K562 (cell line): ENCODE measurements at regions not wholly inside any gene's neighbourhood (a gene's known extent, or its start where the extent isn't known, plus 50 kb on each side); places are given as distances from the start of the nearest gene placed in this dataset.

Experiments used
- ATAC-seq: fragments of 200-7000 bp; cut with Tn5 transposase; 3 replicates; pipeline ENCODE4 v1.9.1; 2020; ENCODE audit warnings: moderate library complexity
- BruUV-seq: library from RNA; stranded (reverse); fragments of 400-500 nt; replicated peaks from 2 replicates; lab custom pipeline; 2021; lab: Mats Ljungman, UMichigan
- CTCF ChIA-PET: fragments of 300-600 bp; formaldehyde crosslinking; extraction: SDS; loops from one replicate; lab custom pipeline; 2021; ENCODE audit warnings: low intra/inter-chr PET ratio; lab: Yijun Ruan, JAX
- POLR2A ChIA-PET: fragments of 300-600, 350-650 bp; sonication (Branson Sonifier 250); formaldehyde crosslinking; extraction: SDS; loops from one replicate; lab custom pipeline; 2021; ENCODE audit warnings: antibody characterized with exemption, inconsistent platforms; lab: Yijun Ruan, JAX
- DNase-seq, 4 experiments: peaks; one replicate each; pipeline versions ENCODE4 v3.0.0 to v3.0.0-alpha.2; 2011 to 2018; ENCODE audit warnings: low spot score in 3 of 4, mixed read lengths in 3 of 4; ENCODE audit errors: extremely low read depth in 1 of 4
- FAIRE-seq: peaks from 2 replicates; lab custom pipeline; 2011; peaks lifted over from hg19 to GRCh38; lab: Jason Lieb, UNC
- H2AFZ ChIP-seq: 2 replicates; pipeline ENCODE4 v1.6.0; 2011; ENCODE audit warnings: low read depth, low read length, control low read depth, inconsistent platforms
- H3K27ac ChIP-seq: fragments of 200-600 bp; 3 replicates; pipeline ENCODE4 v1.8.0; 2011; ENCODE audit warnings: low read depth, mild to moderate bottlenecking, control low read depth, inconsistent platforms, low read length, moderate library complexity, mixed read lengths; ENCODE audit errors: extremely low read depth
- H3K27me3 ChIP-seq, 2 experiments: fragments of 300-600 bp in 1 of 2; 2 replicates in 1 of 2; 3 replicates in 1 of 2; pipeline versions ENCODE4 v1.6.0 to v1.8.0; 2011; ENCODE audit warnings: inconsistent platforms in 2 of 2, low read length in 2 of 2, mild to moderate bottlenecking in 1 of 2, mixed read lengths in 1 of 2, moderate library complexity in 1 of 2; ENCODE audit not compliant: control insufficient read depth in 2 of 2, insufficient read depth in 2 of 2
- H3K36me3 ChIP-seq: fragments of 300-600 bp; 3 replicates; pipeline ENCODE4 v1.8.0; 2011; ENCODE audit warnings: mild to moderate bottlenecking, low read length, inconsistent platforms; ENCODE audit not compliant: control insufficient read depth, insufficient read depth
- H3K4me1 ChIP-seq, 2 experiments: fragments of 200-600 bp in 1 of 2; replicated peaks in 1 of 2; 2 replicates in 1 of 2; 3 replicates in 1 of 2; pipeline versions ENCODE4 v1.5.1 to v1.8.0; 2011; ENCODE audit warnings: inconsistent platforms in 2 of 2, low read length in 2 of 2, mild to moderate bottlenecking in 1 of 2, mixed read lengths in 1 of 2, moderate library complexity in 1 of 2; ENCODE audit not compliant: control insufficient read depth in 2 of 2, insufficient read depth in 2 of 2
- H3K4me2 ChIP-seq: 2 replicates; pipeline ENCODE4 v1.6.1; 2011; ENCODE audit warnings: low read length, control low read depth, inconsistent platforms, mixed read lengths; ENCODE audit not compliant: insufficient read depth
- H3K4me3 ChIP-seq: fragments of 200-600 bp; sonication (generic), shearing (Covaris generic); 2 replicates; pipeline ENCODE4 v1.5.1; 2016; ENCODE audit warnings: control low read depth, inconsistent platforms
- H3K79me2 ChIP-seq: fragments of 200-600 bp; 3 replicates; pipeline ENCODE4 v1.8.0; 2011; ENCODE audit warnings: low read length, inconsistent platforms; ENCODE audit not compliant: control insufficient read depth, insufficient read depth
- H3K9ac ChIP-seq, 2 experiments: 2 replicates each; pipeline versions ENCODE4 v1.6.0 to v1.6.1; 2011; ENCODE audit warnings: low read depth in 2 of 2, low read length in 2 of 2, control low read depth in 1 of 2, inconsistent platforms in 1 of 2, mild to moderate bottlenecking in 1 of 2, mixed read lengths in 1 of 2; ENCODE audit not compliant: insufficient read depth in 1 of 2
- H3K9me1 ChIP-seq: one replicate; pipeline ENCODE4 v1.6.0; 2011; ENCODE audit warnings: inconsistent platforms, mild to moderate bottlenecking, low read length, moderate library complexity; ENCODE audit not compliant: control insufficient read depth, insufficient read depth
- H3K9me3 ChIP-seq: replicated peaks from 2 replicates; pipeline ENCODE4 v1.5.1; 2011; ENCODE audit warnings: low read depth, low read length, inconsistent platforms; ENCODE audit not compliant: control insufficient read depth, insufficient read depth
- H4K20me1 ChIP-seq: replicated peaks from 2 replicates; pipeline ENCODE4 v1.6.1; 2011; ENCODE audit warnings: low read length, inconsistent platforms, mixed read lengths; ENCODE audit not compliant: control insufficient read depth, insufficient read depth
- CC2D1A ChIP-seq: fragments of 450-650 bp; IDR thresholded peaks from 2 replicates; pipeline ENCODE4 v1.6.1; 2017; ENCODE audit warnings: mild to moderate bottlenecking
- FOXK2 ChIP-seq, 2 experiments: fragments of 450-650 bp; IDR thresholded peaks in 1 of 2; conservative IDR thresholded peaks in 1 of 2; 2 replicates each; pipeline ENCODE4 v1.6.1; 2016; ENCODE audit warnings: low read depth in 2 of 2, mild to moderate bottlenecking in 1 of 2
- GABPB1 ChIP-seq: sonication (generic); formaldehyde crosslinking; IDR thresholded peaks from 2 replicates; pipeline ENCODE4 v1.8.0; 2022; ENCODE audit warnings: mild to moderate bottlenecking, missing genetic modification reagents
- HMGXB4 ChIP-seq: sonication (generic); formaldehyde crosslinking; IDR thresholded peaks from 2 replicates; pipeline ENCODE4 v1.8.1; 2023; ENCODE audit warnings: mild to moderate bottlenecking, missing genetic modification reagents
- NELFE ChIP-seq: IDR thresholded peaks from 2 replicates; pipeline ENCODE4 v1.6.1; 2011; ENCODE audit warnings: mild to moderate bottlenecking; ENCODE audit not compliant: insufficient read depth, insufficient read length
- PCBP1 ChIP-seq: fragments of 200-400 bp; formaldehyde crosslinking; IDR thresholded peaks from 2 replicates; pipeline ENCODE4 v1.6.1; 2018; ENCODE audit warnings: mild to moderate bottlenecking, low read depth, low read length; ENCODE audit not compliant: poor library complexity, severe bottlenecking
- STAT5A ChIP-seq: IDR thresholded peaks from 2 replicates; pipeline ENCODE4 v1.6.1; 2012; ENCODE audit warnings: low read length, inconsistent platforms, borderline replicate concordance
- TCF15 ChIP-seq: fragments of 250-450 bp; sonication (Bioruptor Pico); IDR thresholded peaks from 2 replicates; pipeline ENCODE4 v1.8.0; 2022; ENCODE audit warnings: moderate library complexity, mild to moderate bottlenecking, inconsistent platforms
- TSC22D4 ChIP-seq: fragments of 450-650 bp; IDR thresholded peaks from 2 replicates; pipeline ENCODE4 v1.6.1; 2016; ENCODE audit warnings: missing genetic modification characterization, missing biosample characterization, control low read depth
- ZNF41 ChIP-seq: fragments of 250-450 bp; sonication (Bioruptor Pico); conservative IDR thresholded peaks from 2 replicates; pipeline ENCODE4 v1.4.0; 2020; ENCODE audit warnings: mild to moderate bottlenecking
- ZNF583 ChIP-seq: fragments of 250-450 bp; sonication (Bioruptor Pico); IDR thresholded peaks from 2 replicates; pipeline ENCODE4 v1.4.0; 2020
- ZNF766 ChIP-seq: fragments of 200-800 bp; sonication (Bioruptor generic); conservative IDR thresholded peaks from 2 replicates; pipeline ENCODE4 v1.6.1; 2016; ENCODE audit warnings: missing genetic modification characterization, missing compliant biosample characterization
- ZZZ3 ChIP-seq: fragments of 450-650 bp; IDR thresholded peaks from 2 replicates; pipeline ENCODE4 v1.6.1; 2016; ENCODE audit warnings: antibody characterized with exemption, mild to moderate bottlenecking, moderate library complexity
- WGBS: fragments of 100-300 bp; shearing (Covaris generic); methylation state at CpG from one replicate; pipeline ENCODE4 v1.1.6; 2016; ENCODE audit warnings: low coverage, mixed read lengths; ENCODE audit not compliant: insufficient coverage; ENCODE audit errors: missing lambda C conversion rate; 5-methylcytosine and 5-hydroxymethylcytosine counted together
- in situ Hi-C: fragments of 300-500 bp; cut with MboI; formaldehyde crosslinking; loops from 4 replicates; pipeline ENCODE4 v1.15.0; 2018; ENCODE audit warnings: inconsistent platforms, mixed read lengths
- intact Hi-C: fragments of 100-400 bp; cut with micrococcal nuclease; formaldehyde crosslinking; loops from 2 replicates; pipeline ENCODE4 v1.14.2; 2022
- TF ChIP-seq, protein P1 (sequence below): sonication (generic); formaldehyde crosslinking; IDR thresholded peaks from 2 replicates; pipeline ENCODE4 v1.8.0; 2022; ENCODE audit warnings: mild to moderate bottlenecking, missing genetic modification reagents

DNA sequence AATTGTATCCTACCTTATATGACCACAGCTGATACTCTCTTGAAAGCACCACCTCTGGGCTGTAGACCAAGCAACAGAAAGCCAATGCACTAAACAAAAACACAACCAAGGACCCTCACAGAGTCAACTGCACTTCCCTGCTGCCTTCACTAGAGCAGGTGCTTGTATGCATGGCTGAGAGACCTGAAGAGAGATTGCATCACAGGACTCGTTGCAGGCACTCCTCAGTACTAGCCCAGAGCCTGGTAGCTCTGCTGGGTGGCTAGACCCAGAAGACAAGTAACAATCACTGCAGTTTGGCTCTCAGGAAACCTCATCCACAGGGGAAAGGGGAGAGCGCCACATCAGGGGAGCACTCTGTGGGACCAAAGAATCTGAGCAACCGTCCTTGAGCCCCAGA, 521.6 kb upstream of the IMPG1 start:
- H3K27me3 ChIP-seq, result no peaks in the 10 kb centered on the region
- no peaks in the 10 kb centered on the region for H3K36me3 ChIP-seq
- TF ChIP-seq, protein P1, sequence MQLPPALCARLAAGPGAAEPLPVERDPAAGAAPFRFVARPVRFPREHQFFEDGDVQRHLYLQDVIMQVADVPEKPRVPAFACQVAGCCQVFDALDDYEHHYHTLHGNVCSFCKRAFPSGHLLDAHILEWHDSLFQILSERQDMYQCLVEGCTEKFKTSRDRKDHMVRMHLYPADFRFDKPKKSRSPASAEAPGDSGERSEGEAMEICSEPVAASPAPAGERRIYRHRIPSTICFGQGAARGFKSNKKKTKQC (CRISPR knock-in tag), result no peak
- TF ChIP-seq ZNF583 (CRISPR knock-in tag) (no peak), STAT5A (no peak), GABPB1 (CRISPR knock-in tag) (no peak), HMGXB4 (CRISPR knock-in tag) (no peak), ZNF41 (CRISPR knock-in tag) (no peak), PCBP1 (no peak), TSC22D4 (tag) (no peak), ZNF766 (no peak), CC2D1A (no peak), NELFE (no peak), TCF15 (CRISPR knock-in tag) (no peak), ZZZ3 (no peak), FOXK2 (conservative IDR thresholded peaks at IDR 0.05 in 1 of 2, IDR thresholded peaks at IDR 0.05 in 1 of 2; ENCODE audit: low read depth in 2 of 2) (no peak)
- H2AFZ ChIP-seq, result no peak overlapping the region
- no peak overlapping the region for H3K4me3 ChIP-seq
- no peaks in the 10 kb centered on the region for H4K20me1 ChIP-seq
- no peaks in the 10 kb centered on the region for H3K9me1 ChIP-seq
- DNase-seq (no peak), FAIRE-seq (no peak), ATAC-seq (no peak)
- H3K4me1 ChIP-seq, result no peaks in the 10 kb centered on the region
- no peaks in the 10 kb centered on the region for H3K79me2 ChIP-seq
- CTCF ChIA-PET, result no interaction called here
- no peak overlapping the region for H3K9ac ChIP-seq
- in situ Hi-C loops, result no loop called here
- BruUV-seq, result no TSS peak
- H3K27ac ChIP-seq, result no peak overlapping the region
- H3K4me2 ChIP-seq, result no peak overlapping the region
- no peaks in the 10 kb centered on the region for H3K9me3 ChIP-seq
- 6% methylated on average over 2 of the region's 3 CpGs for WGBS
- intact Hi-C loops, result no loop called here
- POLR2A ChIA-PET, result no interaction called here
